SH-SY5Y (cell line): ENCODE measurements at regions not wholly inside any gene's neighbourhood (a gene's known extent, or its start where the extent isn't known, plus 50 kb on each side); places are given as distances from the start of the nearest gene placed in this dataset.

ENCODE experiments used
- GATA2 ChIP-seq: IDR thresholded peaks from 2 replicates; pipeline ENCODE4 v1.6.1; 2011; ENCODE audit warnings: mild to moderate bottlenecking, low read depth, low read length
- GATA3 ChIP-seq: IDR thresholded peaks from 2 replicates; pipeline ENCODE4 v1.6.1; 2011; ENCODE audit warnings: low read depth, mild to moderate bottlenecking, low read length, moderate library complexity

- no peak for TF ChIP-seq GATA3
- TF ChIP-seq GATA2, result no peak
These were observed 1324.2 kb downstream of the RPA4 start for GRCh38 chrX:98207947-98208346.

GRCh38 chrX:98231003-98231402, 1347.3 kb downstream of the RPA4 start:
- TF ChIP-seq GATA2 (no peak), GATA3 (no peak)

DNA sequence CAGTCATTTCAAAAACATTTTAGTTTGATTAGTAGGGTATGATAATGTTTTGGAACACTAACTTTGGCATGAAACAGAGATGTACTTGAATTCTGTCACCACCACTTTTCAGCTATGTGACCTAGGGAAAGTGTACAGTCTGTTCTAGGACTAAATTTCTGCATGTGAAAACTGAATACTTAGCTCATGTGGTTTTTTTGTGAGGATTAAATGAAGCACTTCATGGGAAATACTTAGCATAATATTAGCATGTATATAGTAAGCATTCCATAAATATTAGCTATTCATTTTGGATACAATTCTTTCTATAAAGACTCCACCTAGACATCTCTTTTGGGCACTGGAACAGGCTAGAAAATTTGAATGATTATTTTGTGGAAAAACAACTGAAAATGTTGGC, 1379.4 kb downstream of the RPA4 start:
- TF ChIP-seq GATA2 (no peak), GATA3 (no peak)

DNA sequence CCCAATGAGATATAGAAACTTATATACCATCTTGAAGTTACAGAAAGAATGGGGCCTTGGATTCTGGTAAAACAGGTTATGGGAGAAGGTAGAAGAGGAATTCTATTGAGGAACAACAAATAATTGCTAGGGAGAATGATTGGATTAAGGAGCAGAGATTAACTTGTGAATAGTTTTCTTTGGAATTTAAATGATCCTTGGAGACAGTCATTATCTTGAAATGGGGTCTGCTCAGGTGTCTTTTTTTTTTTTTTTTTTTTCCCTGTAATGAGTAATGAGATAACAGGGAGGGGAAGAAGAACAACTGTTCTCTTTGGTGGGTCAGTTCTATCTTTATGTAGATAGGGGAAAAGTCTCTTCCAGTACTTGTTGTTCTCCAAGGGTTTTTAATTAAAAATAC, 1406.0 kb downstream of the RPA4 start:
- TF ChIP-seq GATA3 (no peak), GATA2 (no peak)

GRCh38 chrX:98294310-98294709, 1410.6 kb downstream of the RPA4 start:
- no peak for TF ChIP-seq GATA3
- TF ChIP-seq GATA2, result no peak

GRCh38 chrX:98296129-98296528, 1412.4 kb downstream of the RPA4 start:
- TF ChIP-seq GATA2 (no peak), GATA3 (no peak)

DNA sequence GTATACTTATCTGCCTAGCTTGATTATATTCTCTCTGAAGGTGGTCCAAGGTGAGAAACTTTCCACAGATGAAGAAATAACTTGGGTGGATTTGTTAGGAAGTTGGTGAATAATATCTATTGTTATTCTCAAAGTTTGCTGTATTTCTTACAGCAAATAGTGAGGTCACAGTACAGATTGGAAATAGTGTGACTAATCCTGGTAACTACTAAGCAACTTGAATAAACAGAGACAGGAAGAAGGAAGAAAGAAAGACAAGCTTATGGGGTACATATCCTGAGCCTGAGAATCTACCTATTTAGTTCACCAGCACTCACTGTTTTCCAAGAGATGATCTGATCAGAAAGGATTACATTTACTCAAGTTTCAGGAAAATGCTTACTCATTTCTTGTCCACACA, 1416.1 kb downstream of the RPA4 start:
- no peak for TF ChIP-seq GATA3

- TF ChIP-seq GATA3, result no peak
- no peak for TF ChIP-seq GATA2
These were observed 1447.7 kb downstream of the RPA4 start for GRCh38 chrX:98331407-98331806.

DNA sequence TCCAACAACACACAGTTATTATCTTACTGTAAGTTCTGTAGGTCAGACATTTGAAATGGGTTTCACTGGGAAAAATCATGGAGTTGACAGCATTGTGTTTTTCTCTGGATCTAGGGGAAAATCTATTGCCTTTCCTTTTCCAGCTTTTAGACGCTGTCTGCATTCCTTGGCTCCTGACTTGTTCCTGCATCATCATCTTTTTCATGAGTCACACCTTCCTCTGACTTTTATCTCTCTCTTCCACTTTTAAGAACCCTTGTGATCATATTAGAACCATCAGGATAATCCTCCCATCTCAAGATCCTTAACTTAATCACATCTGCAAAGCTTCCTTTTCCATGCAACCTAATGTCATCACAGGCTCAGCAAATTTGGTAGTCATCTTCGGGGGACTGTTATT, 1454.8 kb downstream of the RPA4 start:
- TF ChIP-seq GATA3, result no peak
- TF ChIP-seq GATA2, result no peak

- TF ChIP-seq GATA3 (no peak), GATA2 (no peak)
These were observed 1467.2 kb downstream of the RPA4 start for GRCh38 chrX:98350940-98351339.

DNA sequence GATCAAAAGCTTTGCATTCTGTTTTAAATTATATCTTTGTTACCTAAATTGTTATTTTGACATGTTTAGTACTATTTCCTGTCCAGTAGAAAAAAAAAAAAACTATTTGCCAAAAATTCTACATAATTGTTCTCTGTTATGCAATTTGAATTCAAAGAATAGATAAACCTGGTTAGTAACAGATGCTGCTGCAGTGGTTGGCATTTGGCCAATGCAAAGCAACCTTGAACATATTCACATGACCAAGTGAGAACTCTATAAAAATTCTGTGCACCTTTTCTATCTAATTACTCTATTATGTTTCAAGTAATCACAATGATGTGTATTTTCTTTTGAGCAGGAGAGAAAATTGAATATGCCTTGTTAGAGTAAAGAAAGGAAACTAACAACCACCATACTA, 1473.4 kb downstream of the RPA4 start:
- TF ChIP-seq GATA3, result no peak
- no peak for TF ChIP-seq GATA2

GRCh38 chrX:98362630-98363029, 1478.9 kb downstream of the RPA4 start:
- no peak for TF ChIP-seq GATA2
- TF ChIP-seq GATA3, result no peak

GRCh38 chrX:98371994-98372393, 1488.3 kb downstream of the RPA4 start:
- TF ChIP-seq GATA3, result no peak
- TF ChIP-seq GATA2, result no peak

DNA sequence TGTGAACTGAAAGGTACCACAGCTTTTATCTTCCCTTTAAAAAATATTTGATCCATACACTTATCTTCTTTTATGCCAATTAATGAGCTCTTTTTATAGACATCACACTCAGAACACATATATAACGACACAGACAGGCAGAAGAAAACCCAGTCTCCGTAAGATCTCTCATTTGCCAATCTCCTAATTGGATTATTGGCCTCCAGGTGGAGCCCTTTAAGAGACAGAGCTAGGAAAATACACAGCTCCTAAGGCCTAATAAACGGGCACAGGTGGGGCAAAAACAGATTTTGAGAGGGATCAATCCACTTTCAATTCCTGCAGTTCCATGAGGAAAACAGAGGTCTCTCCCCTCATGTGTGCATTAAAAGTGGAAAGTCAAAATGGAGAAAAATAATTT, 1495.4 kb downstream of the RPA4 start:
- no peak for TF ChIP-seq GATA3
- no peak for TF ChIP-seq GATA2

DNA sequence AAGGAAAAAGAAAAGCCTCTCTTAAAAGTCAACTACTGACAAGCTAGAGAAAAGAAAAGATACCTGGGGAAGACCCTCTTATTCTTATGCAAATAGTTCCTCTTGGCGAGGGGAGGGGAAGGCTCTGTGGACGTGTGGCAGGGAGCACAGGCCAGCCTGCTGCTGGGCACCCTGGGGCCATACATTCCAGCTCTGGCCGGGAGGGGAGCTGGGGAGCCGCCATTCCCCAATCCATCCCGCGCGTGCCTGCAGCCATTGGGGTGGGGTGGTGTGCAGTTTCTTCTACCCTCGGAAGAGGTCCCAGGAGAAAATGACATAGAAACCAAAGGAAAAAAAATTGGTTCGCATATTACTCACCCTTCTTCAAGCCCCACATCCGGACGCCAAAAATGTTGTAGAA, 1496.4 kb downstream of the RPA4 start:
- TF ChIP-seq GATA3, result no peak
- TF ChIP-seq GATA2, result no peak

- no peak for TF ChIP-seq GATA3
- no peak for TF ChIP-seq GATA2
These were observed 1496.8 kb downstream of the RPA4 start for GRCh38 chrX:98380556-98380955.
